ENCODE measurements at regions not wholly inside any gene's neighbourhood (a gene's known extent, or its start where the extent isn't known, plus 50 kb on each side); places are given as distances from the start of the nearest gene placed in this dataset.

- Histone ChIP-seq H3K4me3 (ENCODE audit: low read depth in 2 of 2, low read length in 2 of 2) (peak overlapping the region in 1 of 2 experiments; percentile 21; a peak in 2 of 4 replicates), H3K36me3 (ENCODE audit: control insufficient read depth, insufficient read depth, low read length) (no peaks in the 10 kb centered on the region), H3K4me1 (ENCODE audit: control insufficient read depth, insufficient read depth, low read length) (no peaks in the 10 kb centered on the region), H3K9me3 (ENCODE audit: control insufficient read depth, insufficient read depth, low read depth, low read length) (no peaks in the 10 kb centered on the region), H3K27me3 (ENCODE audit: control insufficient read depth, insufficient read depth, low read length) (no peaks in the 10 kb centered on the region), H3K27ac (ENCODE audit: low read length) (no peak overlapping the region)
- DNase-seq (ENCODE audit: low read depth, low spot score), result no peak
- POLR2A ChIA-PET, result no interaction called here
- ATAC-seq, result no peak
- CTCF ChIA-PET, result no interaction called here
- intact Hi-C loops (cut with micrococcal nuclease; ENCODE audit: unreplicated experiment) (no loop called here), in situ Hi-C loops (cut with HindIII; ENCODE audit: low pct_unique_long_range_greater_than_20kb, low sequenced_read_pairs) (no loop called here)
- TF ChIP-seq POLR2AphosphoS5 (IDR thresholded peaks at IDR 0.05; ENCODE audit: low read depth, low read length), result no peak
- TF ChIP-seq SIN3A (IDR thresholded peaks at IDR 0.05; ENCODE audit: borderline replicate concordance, insufficient read depth, low read depth, low read length), result no peak
- no peak for TF ChIP-seq CTCF (IDR thresholded peaks at IDR 0.05)
- BruUV-seq (replicated peaks), result no TSS peak
Measured at GRCh38 chr2:180662521-180662920, 317.9 kb upstream of the UBE2E3 start.

GRCh38 chr2:180661686-180662030 is 318.7 kb upstream of the UBE2E3 start:
- Histone ChIP-seq H3K27me3 (ENCODE audit: control insufficient read depth, insufficient read depth, low read length) (no peaks in the 10 kb centered on the region), H3K4me1 (ENCODE audit: control insufficient read depth, insufficient read depth, low read length) (no peaks in the 10 kb centered on the region), H3K4me3 (ENCODE audit: low read depth in 2 of 2, low read length in 2 of 2) (no peak overlapping the region), H3K27ac (ENCODE audit: low read length) (no peak overlapping the region), H3K9me3 (ENCODE audit: control insufficient read depth, insufficient read depth, low read depth, low read length) (no peaks in the 10 kb centered on the region), H3K36me3 (ENCODE audit: control insufficient read depth, insufficient read depth, low read length) (no peaks in the 10 kb centered on the region)
- ChIA-PET CTCF (no interaction called here), POLR2A (no interaction called here)
- TF ChIP-seq SIN3A (IDR thresholded peaks at IDR 0.05; ENCODE audit: borderline replicate concordance, insufficient read depth, low read depth, low read length) (no peak), TCF7L2 (IDR thresholded peaks at IDR 0.05; ENCODE audit: low read depth, low read length) (no peak), POLR2AphosphoS5 (IDR thresholded peaks at IDR 0.05; ENCODE audit: low read depth, low read length) (no peak), CTCF (IDR thresholded peaks at IDR 0.05) (no peak), REST (IDR thresholded peaks at IDR 0.05; ENCODE audit: insufficient read depth in 1 of 2, low read depth in 2 of 2, low read length in 1 of 2) (no peak)
- no peak for ATAC-seq
- in situ Hi-C loops (cut with HindIII; ENCODE audit: low pct_unique_long_range_greater_than_20kb, low sequenced_read_pairs), result no loop called here
- no peak for DNase-seq (ENCODE audit: low read depth, low spot score)
- intact Hi-C loops (cut with micrococcal nuclease; ENCODE audit: unreplicated experiment), result no loop called here
- no TSS peak for BruUV-seq (replicated peaks)
